Testis (tissue), 2 donors: ENCODE measurements at regions not wholly inside any gene's neighbourhood (a gene's known extent, or its start where the extent isn't known, plus 50 kb on each side); places are given as distances from the start of the nearest gene placed in this dataset.

Experiments used
- CTCF ChIP-seq, 3 experiments: fragments of 450-650 bp in 2 of 3; fragments of 200-600 bp in 1 of 3; sonication (generic) in 1 of 3; IDR thresholded peaks; one replicate each; pipeline ENCODE4 v1.5.1; 2016 to 2019; ENCODE audit warnings: antibody characterized with exemption in 3 of 3, mild to moderate bottlenecking in 2 of 3, moderate library complexity in 1 of 3
- POLR2A ChIP-seq: fragments of 450-650 bp; IDR thresholded peaks from one replicate; pipeline ENCODE4 v1.6.1; 2017; ENCODE audit warnings: antibody characterized with exemption, mild to moderate bottlenecking, moderate library complexity

GRCh38 chr4:187613089-187613839 lies 382.3 kb upstream of the ZFP42 start:
- TF ChIP-seq CTCF (IDR thresholded peaks at IDR 0.05) (no peak), POLR2A (no peak)
